ENCODE measurements at regions not wholly inside any gene's neighbourhood (a gene's known extent, or its start where the extent isn't known, plus 50 kb on each side); places are given as distances from the start of the nearest gene placed in this dataset.

GRCh38 chr6:28693033-28693750 lies 167.5 kb downstream of the GPX5 start:
- no peak overlapping the region for H3K4me3 ChIP-seq (ENCODE audit: low read length)
- H3K27ac ChIP-seq (ENCODE audit: low read length) = no peak overlapping the region
- H3K9ac ChIP-seq (ENCODE audit: low read length) = no peak overlapping the region
- H3K27me3 ChIP-seq (replicated peaks; ENCODE audit: insufficient read depth, low read length) = no peaks in the 10 kb centered on the region
- H3K4me2 ChIP-seq (ENCODE audit: low read depth, low read length) = no peak overlapping the region
- no peaks in the 10 kb centered on the region for H3K36me3 ChIP-seq (replicated peaks; ENCODE audit: insufficient read depth, low read length)
- no peaks in the 10 kb centered on the region for H4K20me1 ChIP-seq (ENCODE audit: insufficient read depth, low read length)
- no peaks in the 10 kb centered on the region for H3K9me2 ChIP-seq (replicated peaks; ENCODE audit: insufficient read depth, low read length)
- no peaks in the 10 kb centered on the region for H3K9me3 ChIP-seq (replicated peaks; ENCODE audit: insufficient read depth, low read length)
- no peaks in the 10 kb centered on the region for H3K79me2 ChIP-seq (ENCODE audit: low read length)
- no peaks in the 10 kb centered on the region for H3K4me1 ChIP-seq (ENCODE audit: low read length)
- no peak for TF ChIP-seq EZH2 (optimal IDR thresholded peaks at IDR 0.05; ENCODE audit: low read depth, low read length)
- TF ChIP-seq CTCF (IDR thresholded peaks at IDR 0.05; ENCODE audit: low read length) = no peak
- no peak for TF ChIP-seq EZH2phosphoT487 (IDR thresholded peaks at IDR 0.05; ENCODE audit: low read length)
- DNase-seq = no peak
- H2AFZ ChIP-seq (ENCODE audit: low read length) = no peak overlapping the region
- H3F3A ChIP-seq (ENCODE audit: insufficient read depth, low read length) = no peaks in the 10 kb centered on the region

- no peaks in the 10 kb centered on the region for H3K9me3 ChIP-seq (replicated peaks; ENCODE audit: insufficient read depth, low read length)
- TF ChIP-seq CTCF (IDR thresholded peaks at IDR 0.05; ENCODE audit: low read length) (no peak), EZH2 (optimal IDR thresholded peaks at IDR 0.05; ENCODE audit: low read depth, low read length) (no peak), EZH2phosphoT487 (IDR thresholded peaks at IDR 0.05; ENCODE audit: low read length) (no peak)
- no peak overlapping the region for H2AFZ ChIP-seq (ENCODE audit: low read length)
- no peak overlapping the region for H3K4me3 ChIP-seq (ENCODE audit: low read length)
- H3K4me2 ChIP-seq (ENCODE audit: low read depth, low read length) = no peak overlapping the region
- H3K27me3 ChIP-seq (replicated peaks; ENCODE audit: insufficient read depth, low read length) = no peaks in the 10 kb centered on the region
- DNase-seq = no peak
- H3K36me3 ChIP-seq (replicated peaks; ENCODE audit: insufficient read depth, low read length) = no peaks in the 10 kb centered on the region
- no peaks in the 10 kb centered on the region for H4K20me1 ChIP-seq (ENCODE audit: insufficient read depth, low read length)
- no peaks in the 10 kb centered on the region for H3K9me2 ChIP-seq (replicated peaks; ENCODE audit: insufficient read depth, low read length)
- H3K9ac ChIP-seq (ENCODE audit: low read length) = no peak overlapping the region
- no peak overlapping the region for H3K27ac ChIP-seq (ENCODE audit: low read length)
- no peaks in the 10 kb centered on the region for H3F3A ChIP-seq (ENCODE audit: insufficient read depth, low read length)
- H3K79me2 ChIP-seq (ENCODE audit: low read length) = no peaks in the 10 kb centered on the region
- no peaks in the 10 kb centered on the region for H3K4me1 ChIP-seq (ENCODE audit: low read length)
Measured at GRCh38 chr6:28693751-28694443, 168.2 kb downstream of the GPX5 start.

GRCh38 chr6:28695715-28696114 lies 170.0 kb downstream of the GPX5 start:
- Histone ChIP-seq H3K79me2 (ENCODE audit: low read length) (no peaks in the 10 kb centered on the region), H3K27ac (ENCODE audit: low read length) (no peak overlapping the region), H2AFZ (ENCODE audit: low read length) (no peak overlapping the region), H4K20me1 (ENCODE audit: insufficient read depth, low read length) (no peaks in the 10 kb centered on the region), H3K9me2 (replicated peaks; ENCODE audit: insufficient read depth, low read length) (no peaks in the 10 kb centered on the region), H3K9ac (ENCODE audit: low read length) (no peak overlapping the region), H3K4me1 (ENCODE audit: low read length) (no peaks in the 10 kb centered on the region), H3K36me3 (replicated peaks; ENCODE audit: insufficient read depth, low read length) (no peaks in the 10 kb centered on the region), H3F3A (ENCODE audit: insufficient read depth, low read length) (no peaks in the 10 kb centered on the region), H3K27me3 (replicated peaks; ENCODE audit: insufficient read depth, low read length) (no peaks in the 10 kb centered on the region), H3K9me3 (replicated peaks; ENCODE audit: insufficient read depth, low read length) (no peaks in the 10 kb centered on the region), H3K4me3 (ENCODE audit: low read length) (no peak overlapping the region), H3K4me2 (ENCODE audit: low read depth, low read length) (no peak overlapping the region)
- TF ChIP-seq EZH2 (optimal IDR thresholded peaks at IDR 0.05; ENCODE audit: low read depth, low read length) (no peak), CTCF (IDR thresholded peaks at IDR 0.05; ENCODE audit: low read length) (no peak), EZH2phosphoT487 (IDR thresholded peaks at IDR 0.05; ENCODE audit: low read length) (no peak)
- no peak for DNase-seq
